Germinal center (tissue), 1 donor: ENCODE measurements at regions not wholly inside any gene's neighbourhood (a gene's known extent, or its start where the extent isn't known, plus 50 kb on each side); places are given as distances from the start of the nearest gene placed in this dataset.

Experiments
- DNase-seq: peaks from one replicate; pipeline ENCODE4 v3.0.0; 2012; ENCODE audit warnings: mixed read lengths, low spot score

DNA sequence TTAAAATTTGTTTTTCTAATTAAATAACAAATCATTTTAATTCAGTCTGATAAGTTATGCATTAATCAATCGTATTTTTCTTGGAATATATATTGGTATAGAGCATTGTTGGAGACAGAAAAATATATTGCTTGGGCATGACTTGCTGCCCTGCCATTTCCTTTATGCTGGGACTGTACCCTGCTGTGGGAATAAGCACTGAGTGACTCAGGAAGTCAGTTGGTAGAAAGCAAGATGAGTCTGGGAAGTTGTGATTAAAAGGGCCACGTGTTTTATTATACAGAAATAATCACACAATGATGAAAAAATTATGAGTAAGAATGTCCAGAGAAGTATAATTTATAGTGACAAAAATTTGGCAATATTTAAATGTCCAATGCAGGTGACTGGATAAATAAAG is 139.5 kb downstream of the KIF18A start:
- no peak for DNase-seq

- no peak for DNase-seq
These were observed 142.4 kb downstream of the KIF18A start for GRCh38 chr11:27965559-27965958.

- no peak for DNase-seq
These were observed 144.6 kb downstream of the KIF18A start for GRCh38 chr11:27963370-27963769.

DNA sequence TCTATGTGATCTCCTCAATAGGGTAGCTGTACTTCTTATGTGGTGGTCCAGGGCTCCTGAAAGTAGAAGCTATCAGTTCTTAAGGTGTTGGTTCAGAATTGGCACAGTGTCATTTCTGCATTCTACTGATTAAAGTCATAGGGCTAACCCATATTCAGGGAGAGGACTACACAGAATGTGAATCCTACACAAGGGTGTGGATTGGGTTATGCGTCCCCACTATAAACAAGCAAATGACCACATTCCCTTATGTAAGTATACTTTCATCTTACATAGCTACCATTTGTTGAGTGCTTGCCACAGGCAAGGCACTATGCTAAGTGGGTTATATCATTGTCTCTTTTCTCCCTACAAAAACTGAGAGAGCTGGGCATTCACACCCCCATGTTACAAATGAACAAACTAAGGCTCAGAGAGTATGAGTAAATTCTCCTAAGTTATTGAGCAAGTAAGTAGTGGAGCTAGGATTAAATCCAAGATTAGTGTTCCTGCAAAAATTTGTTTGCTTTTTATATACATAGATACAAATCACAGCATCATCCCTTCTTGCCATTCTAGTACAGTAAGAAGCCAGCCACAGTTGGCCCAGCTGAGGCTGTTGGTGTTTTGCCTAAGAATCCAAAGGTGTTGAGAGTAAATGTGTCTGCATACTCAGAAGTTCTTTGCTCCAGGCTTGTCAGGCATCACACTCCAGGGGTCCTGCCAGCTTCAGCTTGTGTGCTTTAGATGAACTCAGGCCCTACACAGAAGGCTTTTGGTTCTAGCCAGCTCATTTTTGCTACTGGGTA is 157.8 kb downstream of the KIF18A start:
- no peak for DNase-seq

DNA sequence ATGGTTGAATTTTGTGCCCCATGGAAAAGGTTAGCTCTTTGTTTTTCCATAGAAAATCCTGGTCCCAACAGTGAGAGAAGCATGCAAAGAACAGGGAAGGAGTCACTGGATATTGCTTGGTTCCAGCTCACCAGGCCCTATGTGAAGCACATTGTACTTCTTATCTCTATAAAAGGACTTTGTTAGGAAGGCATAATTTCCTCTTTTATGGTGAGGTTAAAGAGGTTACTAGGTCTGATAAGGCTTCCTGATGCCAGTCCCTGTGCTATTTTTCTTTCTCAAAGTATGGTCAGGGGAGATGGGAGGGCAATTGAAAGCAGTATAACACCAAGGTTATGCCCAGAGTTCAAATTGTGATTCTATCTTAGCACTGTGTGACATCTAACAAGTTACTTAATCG is 162.6 kb downstream of the KIF18A start:
- no peak for DNase-seq

- DNase-seq = no peak
These were observed 169.9 kb downstream of the KIF18A start for GRCh38 chr11:27938011-27938410.

GRCh38 chr11:27934830-27935145 is 173.2 kb downstream of the KIF18A start:
- DNase-seq = no peak

DNA sequence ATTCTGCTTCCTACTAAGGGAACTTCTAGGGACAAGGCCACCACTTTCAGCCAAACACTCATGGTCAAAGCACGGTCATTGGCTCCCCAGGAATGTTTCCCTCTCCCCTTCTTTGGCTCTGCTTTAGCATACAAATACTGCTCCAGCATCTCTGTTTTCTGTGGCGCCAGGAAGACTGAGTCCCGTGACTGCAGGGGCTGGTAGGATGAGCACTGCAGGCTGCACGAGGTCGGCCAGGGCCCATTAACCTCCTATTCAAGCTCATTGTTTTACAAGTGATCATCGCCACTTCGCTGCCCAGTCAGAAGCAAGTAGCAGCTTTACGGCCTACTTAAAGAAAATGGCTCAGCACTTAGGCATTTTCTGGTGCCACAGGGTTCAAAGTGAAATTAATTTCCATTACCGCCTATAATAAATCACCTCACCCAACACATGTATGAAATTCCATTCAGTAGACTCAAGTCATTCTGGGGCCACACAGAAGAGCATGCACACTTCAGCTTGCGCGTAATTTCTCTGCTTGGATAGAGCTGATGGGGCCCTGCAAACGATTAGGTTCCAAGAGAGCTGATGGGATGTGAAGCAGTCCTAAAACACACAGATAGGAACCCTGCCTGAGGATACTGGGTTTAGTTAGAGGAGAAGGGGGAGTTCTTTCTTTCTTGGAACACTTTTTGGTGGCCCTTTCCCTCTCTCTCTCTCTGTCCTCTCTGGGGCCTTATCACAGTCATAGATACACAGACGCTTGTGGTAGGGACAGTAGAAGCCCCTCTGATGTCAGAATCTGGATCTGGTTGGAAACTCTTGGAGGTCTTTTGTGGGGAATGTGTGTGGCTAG is 173.7 kb downstream of the KIF18A start:
- no peak for DNase-seq

GRCh38 chr11:27931770-27932169 is 176.2 kb downstream of the KIF18A start:
- DNase-seq = no peak

GRCh38 chr11:27930946-27931345 is 177.0 kb downstream of the KIF18A start:
- no peak for DNase-seq

GRCh38 chr11:27928809-27929208 is 179.1 kb downstream of the KIF18A start:
- no peak for DNase-seq

DNA sequence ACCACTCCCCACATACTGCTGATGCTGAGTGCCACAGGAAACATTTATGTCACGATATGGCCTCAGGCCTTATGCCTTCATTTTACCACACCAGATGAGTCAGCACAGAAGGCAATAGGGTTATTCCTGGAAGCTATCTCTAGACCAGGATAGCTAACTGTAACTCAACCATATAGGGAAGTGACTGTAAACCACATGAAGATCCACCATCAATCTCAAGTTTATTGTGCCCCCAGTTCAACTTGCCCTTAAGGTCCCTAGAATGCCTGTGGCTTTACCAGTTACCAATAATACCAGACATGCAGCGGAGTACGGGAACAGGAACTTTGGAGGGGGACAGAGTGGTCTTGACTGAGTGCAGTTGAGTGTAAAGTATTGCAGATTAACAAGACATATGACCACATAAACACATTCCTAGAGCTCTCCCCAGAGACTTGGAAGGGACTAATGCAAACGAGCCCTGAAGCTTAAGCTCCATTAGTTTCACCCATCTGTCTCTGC is 180.9 kb downstream of the KIF18A start:
- no peak for DNase-seq

DNA sequence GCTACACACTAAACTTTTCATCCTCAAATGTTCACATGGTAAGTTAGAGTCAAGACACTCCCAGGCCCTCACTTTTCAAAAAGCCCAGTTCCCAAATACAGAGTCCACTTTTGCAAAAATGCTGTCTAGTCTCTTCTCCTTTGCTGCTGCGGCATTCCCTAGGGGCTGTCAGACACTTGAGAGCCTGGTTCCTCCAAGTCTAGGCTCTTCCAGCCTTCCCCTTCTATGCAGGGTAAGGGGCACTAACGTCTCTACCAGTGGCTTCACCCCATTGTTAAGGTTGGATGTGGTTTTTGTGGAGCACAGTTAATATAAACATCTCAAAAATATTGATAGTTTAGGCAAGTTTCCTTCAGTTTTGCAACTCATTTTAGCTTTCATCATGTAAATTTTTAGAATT is 181.5 kb downstream of the KIF18A start:
- no peak for DNase-seq

DNA sequence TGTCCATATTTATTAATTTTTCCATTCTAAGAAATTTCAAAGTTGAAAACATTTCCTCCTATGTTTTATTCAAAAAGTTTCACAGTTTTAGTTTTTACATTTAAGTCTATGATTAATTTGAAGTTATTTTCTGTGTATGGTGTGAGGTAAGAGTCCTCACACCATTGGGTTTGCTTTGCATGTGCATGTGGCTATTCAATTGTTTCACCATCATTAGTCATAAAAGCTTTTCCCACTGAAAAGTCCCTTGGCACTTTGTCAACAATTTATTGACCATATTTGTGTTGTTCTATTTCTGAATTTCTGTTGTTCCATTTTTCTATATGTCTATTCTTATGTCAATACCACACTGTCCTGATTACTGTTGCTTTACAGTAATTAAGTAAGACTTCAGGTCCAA is 186.5 kb downstream of the KIF18A start:
- DNase-seq = no peak

DNA sequence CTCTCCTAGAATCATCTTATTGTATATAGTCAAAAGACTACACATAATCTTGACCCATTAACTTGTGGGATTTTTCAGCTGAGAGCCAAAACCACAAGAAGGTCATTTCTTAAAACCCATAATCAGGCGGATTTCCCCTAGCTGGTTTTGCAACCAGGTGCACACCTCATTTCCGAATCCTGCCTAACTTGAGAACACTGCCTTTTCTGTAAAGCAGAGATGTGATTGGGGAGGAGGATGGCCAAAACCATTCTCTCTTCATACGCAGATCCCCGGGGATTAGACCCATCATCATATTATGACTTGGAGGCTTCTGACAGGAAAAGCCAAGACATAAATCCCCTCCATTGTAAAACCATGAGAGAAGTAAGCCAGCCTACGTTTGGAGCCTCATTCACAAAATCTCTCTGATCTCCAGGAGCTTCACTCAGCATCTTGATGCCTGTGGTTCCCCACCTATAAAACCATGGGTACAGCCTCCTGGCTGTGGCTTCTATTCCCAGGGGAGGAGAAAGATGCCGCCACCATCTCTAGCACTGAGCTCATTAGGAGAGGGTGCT is 191.3 kb downstream of the KIF18A start:
- DNase-seq = no peak

DNA sequence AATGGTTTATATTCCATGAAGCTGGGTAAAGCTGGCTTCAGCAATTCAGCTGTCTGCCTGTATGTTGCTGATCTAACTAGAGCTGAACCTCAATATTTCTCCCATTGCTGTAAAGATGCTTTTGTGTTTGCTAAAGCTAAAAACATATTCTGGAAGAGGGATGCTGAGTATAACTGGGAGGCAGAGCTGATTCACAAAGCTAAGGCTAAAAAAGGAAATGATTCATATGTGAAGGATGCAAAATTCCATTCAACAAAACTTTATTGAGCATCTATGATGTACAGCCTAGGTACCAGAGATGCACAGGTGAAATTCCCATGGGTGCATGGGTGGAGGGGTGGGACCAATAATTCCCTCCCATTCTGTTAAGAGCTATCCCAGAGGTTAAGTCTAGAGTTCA is 193.9 kb downstream of the KIF18A start:
- no peak for DNase-seq

DNA sequence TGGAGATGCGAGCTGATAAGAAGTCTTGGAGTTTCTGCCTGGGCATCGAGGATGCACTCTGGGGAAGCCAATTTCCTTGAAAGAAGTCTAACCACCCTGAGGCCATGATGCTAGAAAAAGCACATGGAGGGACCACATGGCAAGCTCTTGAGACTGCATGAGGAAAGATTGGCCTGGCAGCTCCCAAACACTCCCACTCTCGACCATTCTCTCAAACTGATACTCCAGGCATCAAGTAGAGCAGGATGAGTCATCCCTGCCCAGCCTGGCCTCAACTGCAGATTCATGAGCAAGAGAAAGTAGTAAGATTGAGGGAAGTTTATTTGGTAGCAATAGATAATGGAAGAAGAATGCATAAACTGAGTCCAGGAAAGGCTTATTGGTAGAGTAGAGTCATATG is 194.3 kb downstream of the KIF18A start:
- no peak for DNase-seq

DNA sequence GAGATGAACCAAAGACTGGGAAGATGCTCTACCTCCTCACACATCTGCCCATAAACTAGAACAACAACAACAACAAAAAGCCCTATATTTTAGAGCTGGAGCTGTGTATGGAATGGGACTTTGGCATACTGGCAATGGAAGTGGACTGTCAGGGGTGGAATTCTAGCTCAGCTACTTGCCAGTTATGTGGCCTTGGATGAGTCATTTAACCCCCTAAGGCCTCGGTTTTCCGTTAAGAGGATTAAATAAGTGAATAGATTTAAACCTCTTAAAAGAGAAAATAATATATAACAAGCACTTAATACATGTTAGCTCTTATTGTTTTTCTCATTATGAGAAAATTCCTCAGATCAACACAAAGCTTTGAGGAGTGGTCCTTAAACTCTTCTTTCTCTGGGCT is 195.0 kb downstream of the KIF18A start:
- DNase-seq = no peak

DNA sequence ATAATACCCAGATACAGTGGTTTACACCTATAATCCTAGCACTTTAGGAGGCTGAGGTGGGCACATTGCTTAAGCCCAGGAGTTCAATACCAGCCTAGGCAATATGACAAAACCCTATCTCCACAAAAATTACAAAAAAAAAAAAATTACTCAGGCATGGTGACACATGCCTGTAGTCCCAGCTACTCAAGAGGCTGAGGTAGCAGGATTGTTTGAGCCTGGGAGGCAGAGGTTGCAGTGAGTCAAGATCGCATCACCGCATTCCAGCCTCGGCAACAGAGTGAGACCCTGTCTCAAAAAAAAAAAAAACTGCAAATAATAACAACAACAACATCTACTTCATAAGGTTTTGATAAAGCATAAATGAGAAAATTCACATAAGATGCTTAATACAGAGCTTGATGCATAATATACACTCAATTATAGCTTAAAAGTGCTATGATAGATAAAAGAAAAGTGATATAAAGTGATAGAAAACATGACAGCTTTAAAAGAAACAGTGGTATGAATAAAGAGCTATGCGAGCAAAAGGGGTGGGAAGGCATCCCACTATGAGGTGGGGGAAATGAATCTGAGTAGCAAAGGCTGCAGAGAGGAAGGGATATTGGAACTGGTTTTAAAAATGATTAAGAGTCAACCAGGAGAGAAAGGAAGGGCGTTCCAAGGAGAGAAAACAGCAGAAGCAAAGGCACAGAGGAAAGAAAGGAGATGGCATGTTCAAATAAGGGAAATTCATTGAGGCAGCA is 197.6 kb downstream of the KIF18A start:
- DNase-seq = no peak

DNA sequence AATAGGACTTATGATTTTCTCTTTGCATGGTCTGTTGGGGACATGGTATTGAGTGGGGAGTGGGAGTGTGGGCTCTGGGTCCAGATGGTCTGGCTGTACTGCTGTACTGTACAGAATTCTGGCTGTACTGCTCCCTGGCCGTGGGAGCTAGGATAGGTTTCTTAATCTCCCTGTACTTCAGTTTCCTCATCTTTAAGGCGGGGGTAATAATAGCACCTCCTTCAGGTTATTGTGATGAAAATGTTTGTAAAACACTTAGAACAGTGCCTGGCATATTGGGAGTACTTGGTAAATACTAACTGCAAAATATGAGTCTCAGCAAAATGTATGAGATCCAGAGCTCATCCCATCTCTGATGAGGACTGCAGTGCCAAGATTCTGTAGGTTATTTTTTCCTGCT is 198.6 kb downstream of the KIF18A start:
- no peak for DNase-seq

GRCh38 chr11:27908621-27909020 is 199.3 kb downstream of the KIF18A start:
- no peak for DNase-seq

DNA sequence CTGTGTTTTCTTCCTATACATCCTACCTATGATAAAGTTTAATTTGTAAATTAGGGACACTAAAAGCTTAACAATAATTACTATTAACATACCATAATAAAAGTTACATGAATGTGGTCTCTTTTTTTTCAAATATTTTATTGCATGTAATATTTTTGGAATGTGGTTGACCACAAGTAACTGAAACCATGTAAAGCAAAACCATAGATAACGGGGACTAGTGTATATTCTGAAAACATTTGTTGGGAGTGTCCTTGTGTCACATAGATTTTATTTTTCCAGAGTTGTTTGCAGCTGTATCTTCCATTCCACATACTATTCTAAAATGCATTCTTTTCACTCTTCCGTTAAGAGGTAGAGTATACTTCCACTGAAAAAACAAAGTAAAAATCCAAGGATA is 200.4 kb downstream of the KIF18A start:
- no peak for DNase-seq
